Glomerular visceral epithelial cell (primary cell): ENCODE measurements at regions not wholly inside any gene's neighbourhood (a gene's known extent, or its start where the extent isn't known, plus 50 kb on each side); places are given as distances from the start of the nearest gene placed in this dataset.

Source experiments
- DNase-seq: peaks from one replicate; pipeline ENCODE4 v3.0.0-alpha.2; 2016; ENCODE audit errors: extremely low spot score

GRCh38 chr2:41061356-41061755, 609.5 kb upstream of the SLC8A1 start:
- DNase-seq: peak; percentile 18

DNA sequence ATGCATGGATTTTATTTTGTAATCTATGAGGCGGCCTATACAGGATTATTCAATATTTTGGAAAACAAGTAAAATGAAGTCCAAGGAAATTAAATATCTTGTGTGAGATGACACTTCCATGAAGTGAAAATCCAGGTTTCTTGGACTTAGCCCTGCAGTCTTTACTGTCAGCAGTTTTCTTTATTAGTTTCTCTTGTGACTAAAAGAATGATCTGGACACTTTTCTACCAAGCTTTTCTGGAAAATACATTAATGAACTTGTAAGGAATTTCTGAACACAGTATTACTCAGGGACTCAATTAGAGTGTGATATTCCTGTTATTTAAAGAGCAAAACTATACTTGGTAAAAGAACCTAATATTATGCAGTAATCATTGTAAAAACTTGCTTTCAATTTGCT, 610.4 kb upstream of the SLC8A1 start:
- no peak for DNase-seq

- no peak for DNase-seq
Observed at GRCh38 chr2:41066168-41066567, 614.3 kb upstream of the SLC8A1 start.

DNA sequence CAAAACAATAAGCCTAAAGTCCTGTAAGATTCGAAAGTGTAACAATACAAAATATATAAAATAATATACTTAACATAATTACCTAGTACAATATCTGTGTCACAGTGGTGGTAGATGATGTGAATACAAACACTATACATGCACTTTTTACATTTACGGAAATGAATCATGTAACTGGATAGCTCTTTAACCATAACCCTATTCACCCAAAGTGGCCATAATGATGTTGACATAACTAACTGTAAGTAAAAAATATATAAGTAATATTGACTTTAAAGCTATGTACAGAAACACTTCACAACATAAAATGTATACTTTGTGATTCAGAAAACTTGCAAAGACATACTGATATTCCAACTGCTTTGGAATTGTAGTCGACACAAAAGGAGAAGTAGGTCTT, 616.9 kb upstream of the SLC8A1 start:
- DNase-seq: no peak

DNA sequence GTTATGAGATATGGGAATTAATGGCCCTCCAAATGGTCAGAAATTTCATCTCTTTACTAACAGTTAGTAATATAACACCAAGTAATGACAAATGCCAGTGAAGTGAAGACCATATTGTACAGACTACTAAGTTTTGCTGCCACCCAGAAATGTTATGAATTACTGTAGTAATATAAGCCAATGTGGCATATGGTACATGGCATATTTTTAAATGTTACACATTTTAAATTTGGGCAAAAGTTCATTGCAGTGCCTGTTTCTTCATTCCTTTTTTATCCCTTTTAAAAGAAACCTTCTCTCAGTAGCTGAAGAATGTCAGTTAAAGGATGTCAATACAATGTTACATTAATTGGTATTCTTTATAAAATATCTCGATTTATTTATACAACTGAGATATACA, 626.5 kb upstream of the SLC8A1 start:
- no peak for DNase-seq

- no peak for DNase-seq
Observed at GRCh38 chr2:41079011-41079410, 627.1 kb upstream of the SLC8A1 start.

DNA sequence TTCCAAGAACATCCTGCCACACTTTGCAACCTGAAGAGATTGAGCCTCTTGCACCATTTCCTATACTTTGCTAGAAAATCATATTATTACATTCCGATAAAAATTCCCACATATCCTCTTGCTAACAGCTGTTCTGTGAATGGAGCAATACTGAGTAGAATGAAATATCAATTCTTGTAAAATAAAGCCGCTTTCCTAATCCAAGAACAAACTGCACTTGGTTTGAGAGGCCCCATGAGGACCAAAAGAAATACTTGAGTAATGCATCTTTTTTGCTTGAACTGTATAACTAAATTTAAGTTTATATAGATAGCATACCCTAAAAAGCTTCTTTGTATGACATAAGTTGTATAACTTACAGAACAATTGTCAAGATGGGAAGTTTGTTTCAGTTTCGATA, 632.4 kb upstream of the SLC8A1 start:
- no peak for DNase-seq

GRCh38 chr2:41087946-41088345, 636.1 kb upstream of the SLC8A1 start:
- DNase-seq: no peak

DNA sequence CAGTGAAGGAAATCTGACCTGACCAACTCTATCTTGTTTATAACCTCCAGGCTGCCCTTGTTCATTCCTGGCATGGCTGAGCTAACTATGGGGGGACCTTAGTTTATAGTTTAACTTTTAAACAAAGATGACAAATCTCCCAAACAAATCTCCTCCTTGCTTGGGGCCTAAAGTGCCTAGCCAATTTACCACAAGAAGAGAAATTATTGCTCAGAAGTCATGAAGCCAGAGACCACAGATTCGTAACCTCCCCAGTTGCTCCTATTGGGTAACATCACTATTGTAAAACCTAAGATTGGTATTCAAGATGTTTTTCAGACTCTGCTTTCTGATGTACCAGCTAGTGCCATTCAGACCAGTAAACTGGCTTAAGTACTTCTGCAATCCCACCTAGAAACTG, 649.4 kb upstream of the SLC8A1 start:
- peak; percentile 23 for DNase-seq

DNA sequence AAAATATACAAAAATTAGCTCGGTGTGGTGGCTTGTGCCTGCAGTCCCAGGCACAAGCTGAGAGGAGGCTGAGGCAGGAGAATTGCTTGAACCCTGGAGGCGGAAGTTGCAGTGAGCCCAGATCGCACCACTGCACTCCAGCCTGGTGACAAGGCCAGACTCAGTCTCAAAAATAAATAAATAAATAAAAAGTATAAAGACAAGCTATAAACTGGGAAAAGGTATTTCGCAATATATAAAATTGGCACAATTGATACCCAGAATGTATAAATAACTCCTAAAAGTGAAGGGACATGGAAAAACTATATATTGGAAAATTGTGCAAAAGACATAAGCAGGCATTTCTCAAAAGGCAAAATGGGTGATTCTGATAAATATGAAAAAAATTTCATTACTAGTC, 657.9 kb upstream of the SLC8A1 start:
- DNase-seq: no peak

DNA sequence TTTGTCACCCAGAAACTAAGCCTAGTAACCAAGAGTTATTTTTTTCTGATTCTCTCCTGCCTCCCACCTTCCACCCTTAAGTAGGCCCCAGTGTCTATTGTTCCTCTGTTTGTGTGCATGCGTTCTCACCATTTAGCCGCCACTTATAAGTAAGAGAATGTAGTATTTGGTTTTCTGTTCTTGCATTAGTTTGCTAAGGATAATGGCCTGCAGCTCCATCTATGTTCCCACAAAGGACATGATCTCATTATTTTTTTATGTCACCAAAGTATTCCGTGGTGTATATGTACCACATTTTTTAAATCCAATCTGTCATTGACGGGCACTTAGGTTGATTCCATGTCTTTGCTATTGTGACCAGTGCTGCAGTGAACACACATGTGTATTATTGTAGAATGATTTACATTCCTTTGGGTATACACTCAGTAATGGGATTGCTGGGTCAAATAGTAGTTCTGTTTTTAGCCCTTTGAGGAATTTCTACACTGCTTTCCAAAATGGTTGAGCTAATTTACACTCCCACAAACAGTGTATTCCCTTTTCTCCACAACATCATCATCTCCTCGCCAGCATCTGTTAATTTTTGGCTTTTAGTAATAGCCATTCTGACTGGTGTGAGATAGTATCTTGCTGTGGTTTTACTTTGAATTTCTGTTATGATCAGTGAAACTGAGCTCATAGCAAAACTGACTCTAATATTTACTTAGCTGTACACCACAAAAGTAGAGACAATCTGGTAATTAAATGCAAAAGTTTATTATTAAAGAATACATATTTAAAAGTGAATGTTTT, 660.1 kb upstream of the SLC8A1 start:
- no peak for DNase-seq

- peak; percentile 1 for DNase-seq
Observed at GRCh38 chr2:41116106-41116797, 664.4 kb upstream of the SLC8A1 start.

DNA sequence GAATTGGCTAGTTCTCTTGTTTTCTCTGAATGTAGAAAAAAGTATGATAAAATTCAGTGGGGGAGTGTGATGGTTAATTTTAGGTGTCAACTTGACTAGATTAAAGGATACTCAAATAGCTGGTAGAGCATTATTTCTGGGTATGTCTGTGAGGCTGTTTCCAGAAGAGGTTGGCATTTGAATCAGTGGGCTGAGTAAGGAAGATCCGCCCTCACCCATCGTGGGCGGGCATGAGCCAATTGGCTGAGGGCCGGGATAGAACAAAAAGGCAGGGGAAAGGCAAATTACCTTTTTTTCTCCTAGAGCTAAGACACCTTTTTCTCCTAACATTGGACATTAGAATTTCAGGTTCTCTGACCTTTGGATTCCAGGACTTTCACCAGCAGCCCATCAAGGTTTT, 667.6 kb upstream of the SLC8A1 start:
- DNase-seq: no peak

DNA sequence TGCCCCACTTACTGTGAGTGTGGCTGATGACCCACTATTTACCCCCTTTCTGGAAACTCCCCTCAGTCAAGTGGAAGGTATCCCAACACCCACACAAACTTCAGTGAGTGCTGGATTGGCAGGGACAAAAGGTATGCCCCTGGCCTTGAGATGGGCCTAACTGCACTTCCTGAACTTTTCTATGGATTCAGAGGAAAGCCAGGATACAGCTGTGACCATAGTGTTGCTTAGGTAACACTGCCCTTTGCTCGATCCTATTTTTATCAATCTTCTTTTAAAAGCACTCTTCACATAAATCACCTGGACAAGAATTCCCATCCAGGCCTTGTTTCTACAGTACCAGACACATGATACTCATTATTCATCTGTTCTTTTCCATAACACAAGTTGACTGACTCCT, 671.5 kb upstream of the SLC8A1 start:
- no peak for DNase-seq

GRCh38 chr2:41127351-41127750, 675.5 kb upstream of the SLC8A1 start:
- no peak for DNase-seq

DNA sequence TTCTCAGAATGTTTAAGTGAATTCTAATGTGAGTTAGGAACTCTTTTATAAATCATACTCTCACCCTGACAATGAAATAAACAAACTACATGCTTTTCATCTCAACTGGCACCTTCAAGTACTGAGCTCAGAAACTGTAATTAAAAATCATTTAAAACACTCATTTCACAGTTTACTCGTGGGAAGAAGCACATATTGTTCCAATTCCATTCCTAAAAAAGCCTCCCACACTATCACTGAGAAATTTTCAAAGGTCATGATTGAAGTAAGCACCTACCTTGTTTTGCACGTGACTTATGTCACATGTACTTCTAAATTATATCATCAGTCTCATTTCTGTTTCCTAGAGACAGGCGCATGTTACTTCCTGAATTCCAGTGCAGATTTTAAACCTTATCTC, 678.1 kb upstream of the SLC8A1 start:
- no peak for DNase-seq

GRCh38 chr2:41137031-41137430, 685.1 kb upstream of the SLC8A1 start:
- no peak for DNase-seq

GRCh38 chr2:41141146-41141791, 689.4 kb upstream of the SLC8A1 start:
- no peak for DNase-seq

GRCh38 chr2:41142478-41142877, 690.6 kb upstream of the SLC8A1 start:
- no peak for DNase-seq

- no peak for DNase-seq
Observed at GRCh38 chr2:41145066-41145465, 693.2 kb upstream of the SLC8A1 start.

- no peak for DNase-seq
Observed at GRCh38 chr2:41149054-41149453, 697.2 kb upstream of the SLC8A1 start.

DNA sequence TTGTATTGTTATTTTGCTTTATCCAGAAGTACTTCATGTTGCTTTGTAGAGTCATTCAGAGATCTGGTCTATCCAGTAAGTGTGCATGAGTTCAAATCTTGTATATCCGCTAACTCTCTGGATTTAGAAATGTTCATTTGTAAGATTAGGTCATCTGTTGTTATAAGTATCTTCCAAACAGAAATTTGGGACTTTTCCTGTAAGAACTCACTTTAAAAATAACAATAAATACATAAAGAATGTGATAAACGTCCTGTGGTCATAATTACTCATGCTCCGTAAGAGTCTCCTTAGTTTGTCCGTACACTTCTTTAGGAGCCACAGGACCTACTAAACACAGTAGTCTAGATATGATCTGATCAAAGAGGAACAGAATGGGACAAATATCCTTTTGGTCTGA, 699.9 kb upstream of the SLC8A1 start:
- no peak for DNase-seq

DNA sequence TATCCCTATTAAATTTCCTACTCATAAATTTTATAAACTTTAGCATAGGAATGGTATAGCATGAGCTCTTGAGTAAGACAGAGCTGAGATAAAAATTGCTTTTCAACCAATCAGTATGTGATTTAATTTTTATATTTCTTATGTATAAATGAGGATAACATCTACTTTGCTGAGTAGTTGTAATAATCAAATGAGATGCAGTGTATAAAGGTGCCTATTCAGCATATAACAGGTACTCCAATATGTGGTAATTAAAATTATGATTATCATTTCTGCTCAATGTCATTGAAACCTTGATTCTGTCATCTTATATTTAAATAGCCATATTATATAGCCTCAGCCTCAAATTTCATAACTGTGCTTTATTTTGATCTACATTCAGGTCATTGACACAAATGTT, 700.4 kb upstream of the SLC8A1 start:
- no peak for DNase-seq
